GM21390 (cell line): ENCODE measurements at regions not wholly inside any gene's neighbourhood (a gene's known extent, or its start where the extent isn't known, plus 50 kb on each side); places are given as distances from the start of the nearest gene placed in this dataset.

Source experiments
- ATAC-seq: cut with Tn5 transposase; IDR thresholded peaks from one replicate; pipeline ENCODE4 v1.9.1; 2021; ENCODE audit not compliant: unreplicated experiment

DNA sequence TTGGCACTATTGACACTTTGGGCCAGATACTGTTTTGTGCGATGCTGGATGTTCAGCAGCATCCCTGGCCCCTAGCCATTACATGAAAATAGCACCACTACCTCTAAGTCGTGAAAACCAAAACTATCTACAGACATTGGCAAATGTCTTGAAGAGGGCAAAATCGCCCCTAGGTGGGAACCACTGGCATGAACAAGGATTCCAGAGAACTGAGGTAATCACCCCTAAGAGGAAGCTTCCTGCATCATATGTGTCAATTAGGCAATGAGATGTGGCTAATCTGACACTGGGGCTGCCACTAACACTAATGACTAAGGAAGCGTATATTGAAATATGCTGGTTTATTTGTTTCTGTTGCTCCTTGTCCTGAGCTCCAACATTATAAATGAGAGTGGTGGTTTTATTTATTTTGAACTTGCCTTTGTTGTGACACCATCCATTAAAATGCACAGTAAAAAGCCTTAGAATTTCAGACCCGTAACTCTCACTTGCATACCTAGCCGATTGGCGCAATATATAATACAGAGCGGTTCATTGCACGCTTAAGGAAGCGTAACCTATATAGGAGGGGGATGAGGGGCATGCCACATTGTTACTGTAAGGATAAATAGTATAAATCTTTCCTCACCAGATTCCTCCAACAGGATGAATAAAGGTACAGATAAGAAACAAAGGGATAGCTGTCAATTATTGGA is 299.8 kb upstream of the CNTN4 start:
- no peak for ATAC-seq

DNA sequence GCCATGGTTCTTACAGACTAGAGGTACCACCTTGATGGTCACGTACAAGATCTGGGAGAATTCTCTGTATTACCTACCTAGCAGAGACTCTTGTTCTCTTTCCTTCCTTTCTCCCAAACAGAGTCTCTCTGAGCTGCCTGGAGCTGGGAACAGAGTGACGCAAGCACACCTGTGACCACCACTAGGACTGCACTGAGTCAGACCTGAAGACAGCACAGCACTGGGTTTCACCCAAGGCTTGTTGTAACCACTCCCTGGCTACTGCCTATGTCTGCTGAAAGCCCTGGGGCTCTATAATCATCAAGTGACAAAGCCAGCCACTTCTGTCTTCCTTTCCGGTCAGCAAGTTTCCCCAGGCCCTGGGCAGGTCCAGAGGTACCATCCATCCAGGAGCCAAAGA is 293.3 kb upstream of the CNTN4 start:
- no peak for ATAC-seq

DNA sequence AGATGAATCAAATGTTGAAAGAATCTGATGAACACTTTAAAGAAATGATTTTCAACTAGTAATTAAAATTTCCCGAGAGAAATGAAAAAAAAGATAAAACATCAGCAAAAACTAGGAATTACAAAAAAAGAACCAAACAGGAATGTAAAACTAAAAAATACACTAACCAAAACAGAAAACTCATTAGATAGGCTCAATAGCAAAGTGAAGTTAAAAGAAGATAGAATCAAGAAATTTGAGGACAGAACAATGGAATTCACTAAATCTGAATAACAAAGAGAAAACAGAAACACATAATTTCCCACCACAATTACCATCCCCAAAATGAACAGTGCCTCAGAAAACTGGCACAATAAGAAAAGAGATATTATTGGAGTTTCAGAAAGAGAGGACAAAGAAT is 290.1 kb upstream of the CNTN4 start:
- ATAC-seq = no peak

DNA sequence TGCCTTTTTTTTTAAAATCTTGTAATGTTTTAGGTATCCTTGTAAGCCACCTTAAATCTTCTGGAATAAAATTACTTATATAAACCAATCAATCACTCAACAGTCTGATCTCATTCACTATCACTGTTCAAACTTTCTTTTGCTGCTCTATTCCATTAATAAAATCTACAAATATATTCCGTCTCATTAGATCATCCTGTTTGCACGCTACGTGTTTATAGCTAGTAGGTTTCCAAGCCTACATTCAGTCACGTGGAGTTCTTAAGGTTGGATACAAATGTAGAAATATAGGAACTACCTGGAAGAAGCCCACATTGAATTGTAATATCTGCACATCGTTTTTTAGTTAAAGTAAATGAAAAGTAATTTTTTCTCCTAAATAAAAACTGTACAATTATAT is 274.8 kb upstream of the CNTN4 start:
- ATAC-seq = no peak

DNA sequence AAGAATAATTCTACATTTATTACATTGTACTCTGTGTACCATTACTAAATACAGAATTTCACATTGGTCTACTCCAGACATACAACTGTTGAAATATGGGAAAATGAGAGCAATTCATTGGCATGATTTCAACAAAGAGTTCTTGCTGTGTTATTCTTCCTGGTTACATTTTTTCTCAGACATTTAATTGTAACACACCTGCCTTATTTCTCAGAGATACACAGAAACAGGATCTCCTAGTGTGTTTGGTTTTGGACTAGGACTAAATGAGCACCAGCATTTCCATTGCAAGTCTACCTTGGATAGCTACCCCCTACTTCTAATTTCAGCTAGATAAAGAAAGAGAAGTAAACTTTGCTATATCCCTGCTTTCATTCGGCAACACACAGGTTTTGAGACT is 274.3 kb upstream of the CNTN4 start:
- ATAC-seq = no peak

DNA sequence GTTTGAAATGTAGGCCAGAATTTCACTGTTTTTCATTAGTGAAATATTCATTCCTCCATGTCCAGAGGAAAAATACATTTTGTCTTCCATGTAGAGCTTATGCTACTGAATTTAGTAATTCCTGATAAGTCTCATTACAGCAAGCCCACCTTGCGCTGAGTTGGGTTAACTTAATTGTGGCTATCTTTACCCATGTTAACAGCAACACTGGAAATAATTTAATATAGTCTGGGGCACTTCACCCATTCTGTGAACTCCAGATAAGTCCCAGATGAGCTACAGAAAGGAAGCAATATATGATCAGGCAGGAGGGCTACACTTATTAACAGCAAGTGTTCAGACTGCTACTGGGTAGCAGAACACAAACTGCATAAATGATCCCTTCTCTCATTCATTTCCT is 270.1 kb upstream of the CNTN4 start:
- no peak for ATAC-seq

DNA sequence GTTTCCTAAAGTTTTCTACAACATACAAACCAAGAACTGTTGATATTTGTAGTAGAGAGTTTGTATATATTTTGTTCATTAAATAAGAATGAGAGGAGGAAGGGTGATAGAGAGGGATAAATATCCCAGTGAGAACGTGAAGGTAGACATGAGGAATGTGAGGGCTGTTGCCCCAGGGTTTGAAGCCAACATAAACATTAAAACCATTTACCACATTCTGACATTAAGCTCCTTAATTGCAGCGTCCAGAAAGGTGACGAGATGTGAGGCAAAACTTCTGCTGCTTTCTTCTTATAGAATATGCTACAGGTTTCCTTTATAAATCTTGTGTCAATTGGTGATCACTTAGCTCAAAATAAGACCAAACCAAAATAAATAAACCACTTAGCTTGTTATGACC is 267.8 kb upstream of the CNTN4 start:
- no peak for ATAC-seq

DNA sequence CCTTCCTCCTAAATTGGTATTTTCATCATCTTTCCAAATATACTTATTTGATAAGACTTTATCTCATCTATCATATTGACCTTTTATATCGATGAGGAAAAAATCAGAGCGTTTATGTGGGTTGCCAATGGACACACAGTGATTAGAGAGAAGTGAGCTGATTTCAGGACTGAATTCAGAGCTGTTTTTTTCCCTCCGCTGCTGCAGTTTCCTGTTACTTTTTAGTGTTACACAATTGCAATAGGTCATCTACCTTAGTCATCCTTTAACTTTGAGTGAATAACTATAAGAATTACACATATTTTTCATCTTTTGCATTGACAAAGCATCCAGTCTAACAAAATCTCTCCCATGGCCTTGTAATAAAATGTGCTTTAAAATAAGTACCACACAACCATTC is 266.3 kb upstream of the CNTN4 start:
- ATAC-seq = no peak

DNA sequence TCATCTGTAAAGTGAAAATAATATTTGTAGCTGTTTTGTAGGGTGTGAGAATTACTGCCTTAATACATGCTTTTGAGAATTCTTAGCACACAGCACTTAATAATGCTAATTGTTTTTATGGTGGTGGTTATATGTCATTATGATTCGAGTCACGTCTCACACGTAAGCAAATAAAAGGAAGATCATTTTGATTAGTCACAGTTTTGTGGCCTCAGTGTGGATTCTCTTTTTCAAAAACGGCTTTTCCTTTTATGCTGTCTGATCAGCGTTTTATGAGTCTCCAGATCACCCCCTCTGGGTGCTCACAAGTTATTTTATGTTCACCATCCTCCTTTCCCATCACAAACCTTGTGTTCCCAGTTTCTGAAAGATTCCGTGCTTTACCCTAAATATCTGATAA is 255.6 kb upstream of the CNTN4 start:
- ATAC-seq = no peak

DNA sequence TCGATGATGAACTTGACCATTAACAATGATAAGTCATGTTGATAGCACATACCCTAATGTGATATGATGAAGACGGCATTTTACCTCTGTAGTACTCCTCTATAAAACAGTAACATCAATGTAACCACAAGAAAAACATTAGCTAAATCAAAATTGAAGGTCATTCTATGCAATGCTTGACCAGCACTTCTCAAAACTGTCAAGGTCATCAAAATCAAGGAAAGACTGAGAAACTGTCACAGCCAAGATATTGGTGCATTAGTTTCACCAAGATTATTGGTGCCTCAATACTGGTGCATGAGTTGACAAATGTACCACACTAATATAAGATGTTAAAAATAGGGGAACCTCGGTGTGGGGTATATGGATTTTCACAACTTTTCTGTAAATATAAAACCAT is 251.1 kb upstream of the CNTN4 start:
- ATAC-seq = no peak

DNA sequence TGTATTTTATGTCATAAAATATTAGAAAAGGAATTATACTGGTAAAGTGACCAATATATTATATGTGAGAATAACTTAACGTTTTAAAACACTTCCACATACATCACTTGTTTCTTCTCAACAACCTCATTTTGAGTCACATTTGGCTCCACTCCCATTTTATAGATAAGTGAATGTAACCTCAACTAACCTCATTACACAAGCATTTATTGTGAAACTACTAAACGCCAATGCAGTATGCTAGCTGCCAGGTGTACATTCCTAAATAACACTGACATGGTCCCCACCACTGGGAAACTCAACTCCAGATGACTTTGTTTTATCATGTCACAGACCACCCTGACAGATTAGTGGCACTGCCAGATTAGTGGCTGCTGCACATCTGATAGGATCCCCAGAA is 249.7 kb upstream of the CNTN4 start:
- no peak for ATAC-seq

DNA sequence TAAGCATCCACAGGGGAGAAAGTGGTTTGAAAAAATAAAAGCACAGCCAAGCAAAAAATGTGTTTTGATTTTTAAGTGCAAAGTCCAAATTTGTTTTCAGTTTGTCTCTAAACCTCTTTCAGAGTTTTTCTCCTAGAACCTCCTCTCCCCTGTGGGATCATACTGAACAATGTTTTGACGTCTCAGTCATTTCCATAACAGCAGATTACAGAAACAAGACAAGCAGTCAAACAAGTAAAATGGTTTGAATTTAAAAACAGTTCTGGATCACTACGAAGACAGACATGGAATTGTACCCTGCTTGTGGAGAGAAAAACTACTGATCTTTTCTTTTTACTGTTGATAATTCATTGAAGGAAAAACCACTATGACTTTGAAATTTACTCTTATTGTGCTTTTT is 245.7 kb upstream of the CNTN4 start:
- ATAC-seq = no peak

DNA sequence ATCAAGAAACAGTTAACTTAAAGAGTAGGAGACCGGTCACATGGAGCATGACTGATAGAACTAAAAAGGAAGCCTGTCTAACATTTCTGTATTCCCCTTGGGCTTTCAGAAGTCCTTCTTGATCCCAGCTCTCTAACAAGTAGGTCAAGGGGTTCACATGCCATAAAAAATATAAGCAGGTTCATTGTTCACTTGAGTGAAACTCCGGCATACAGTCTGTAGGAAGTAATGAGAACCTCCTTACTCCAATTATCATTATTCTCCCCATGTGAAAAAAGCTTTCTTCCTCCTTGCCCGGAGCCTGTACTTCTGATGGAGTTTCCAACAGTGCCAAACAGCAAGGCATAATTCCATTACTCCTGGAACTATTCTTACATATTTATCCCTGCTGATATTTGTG is 242.8 kb upstream of the CNTN4 start:
- ATAC-seq = no peak

DNA sequence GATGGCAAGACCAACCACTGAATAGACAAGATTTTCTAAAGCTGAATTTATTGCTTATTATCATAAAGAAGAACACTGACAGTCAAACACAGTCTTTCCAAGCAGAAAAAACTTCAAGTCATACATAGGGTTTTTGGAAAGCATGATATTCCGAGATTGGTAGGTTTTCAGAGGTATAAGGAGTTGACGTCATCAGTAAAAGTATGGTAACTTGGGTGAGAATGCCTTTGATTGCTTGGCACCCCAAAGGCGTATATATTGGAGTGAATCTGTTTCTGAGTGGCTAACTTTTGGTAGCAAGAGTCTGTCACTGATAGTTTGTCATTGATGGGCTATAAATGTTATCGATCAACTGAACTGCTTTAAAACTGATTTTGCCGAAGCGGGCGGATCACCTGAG is 227.9 kb upstream of the CNTN4 start:
- ATAC-seq = no peak

DNA sequence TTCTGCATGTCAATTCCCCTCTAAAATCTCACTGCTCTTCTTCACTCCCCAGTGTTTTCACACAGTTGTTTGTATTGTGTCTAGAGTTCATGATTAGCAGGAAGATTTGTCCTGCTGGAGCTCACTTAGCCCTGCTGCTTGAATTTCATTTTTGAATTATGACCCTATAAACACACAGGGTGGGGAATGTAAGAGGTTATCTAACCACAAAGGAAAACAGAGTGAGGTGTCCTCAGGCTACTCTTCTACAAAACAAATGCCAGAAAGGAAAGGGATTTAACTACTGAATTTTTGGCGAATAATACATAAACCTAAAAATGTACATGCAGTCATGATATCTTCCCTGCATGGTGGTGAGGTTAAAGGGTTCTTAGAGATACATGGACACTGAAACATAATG is 215.1 kb upstream of the CNTN4 start:
- ATAC-seq = no peak

DNA sequence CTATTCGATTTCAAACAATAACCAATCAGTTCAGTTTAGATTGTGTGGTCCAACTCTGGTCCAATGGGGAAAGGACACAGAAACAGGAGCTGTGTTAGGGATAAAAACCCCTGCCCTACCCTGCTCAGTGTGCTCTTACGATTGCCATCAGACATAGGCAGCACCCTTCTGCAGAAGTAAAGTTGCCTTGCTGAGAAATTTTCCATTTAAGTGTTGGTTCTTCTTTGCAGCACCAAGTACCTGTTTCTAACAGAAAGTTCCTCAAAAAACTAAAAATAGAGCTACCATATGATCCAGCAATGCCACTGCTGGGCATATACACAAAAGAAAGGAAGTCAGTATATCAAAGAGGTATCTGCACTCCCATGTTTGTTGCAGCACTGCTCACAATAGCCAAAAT is 206.2 kb upstream of the CNTN4 start:
- ATAC-seq = no peak

DNA sequence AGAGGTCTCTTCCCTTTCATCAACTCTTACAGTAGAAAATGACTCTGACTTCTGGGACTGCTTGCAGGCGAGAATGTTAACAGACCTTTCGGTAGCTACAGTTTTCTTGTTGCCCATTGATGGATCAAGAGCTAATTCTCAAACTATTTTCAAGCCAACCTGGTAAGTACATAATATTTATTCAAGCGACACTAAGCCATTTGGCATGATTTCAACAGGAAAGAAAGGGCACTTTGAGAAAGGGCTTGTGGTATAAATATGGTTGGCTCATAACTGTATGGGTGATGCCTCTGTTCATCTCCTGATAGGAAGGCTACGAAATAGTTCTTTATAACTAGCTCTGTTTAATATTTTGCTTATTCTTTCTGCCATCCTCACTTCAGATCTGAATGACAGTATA is 196.2 kb upstream of the CNTN4 start:
- ATAC-seq = no peak

DNA sequence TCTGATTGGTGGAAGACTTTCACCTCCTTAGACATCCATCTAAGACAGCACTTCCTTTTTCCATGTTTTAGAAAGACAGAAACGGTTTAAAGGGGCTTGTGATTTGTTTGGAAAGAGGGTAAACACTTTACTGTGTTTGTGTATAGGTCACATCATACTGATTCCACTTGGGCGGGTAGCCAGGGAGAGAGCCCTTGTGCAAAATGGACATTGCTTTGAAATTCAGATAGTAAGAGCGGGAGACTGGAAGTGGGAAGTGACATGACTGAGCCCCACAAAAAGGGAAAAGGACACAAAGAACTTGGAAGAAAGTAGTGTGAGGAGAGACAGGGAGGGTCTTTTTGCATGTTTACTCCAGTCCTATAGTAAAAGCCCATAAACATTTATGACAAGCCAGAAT is 195.6 kb upstream of the CNTN4 start:
- ATAC-seq = no peak

DNA sequence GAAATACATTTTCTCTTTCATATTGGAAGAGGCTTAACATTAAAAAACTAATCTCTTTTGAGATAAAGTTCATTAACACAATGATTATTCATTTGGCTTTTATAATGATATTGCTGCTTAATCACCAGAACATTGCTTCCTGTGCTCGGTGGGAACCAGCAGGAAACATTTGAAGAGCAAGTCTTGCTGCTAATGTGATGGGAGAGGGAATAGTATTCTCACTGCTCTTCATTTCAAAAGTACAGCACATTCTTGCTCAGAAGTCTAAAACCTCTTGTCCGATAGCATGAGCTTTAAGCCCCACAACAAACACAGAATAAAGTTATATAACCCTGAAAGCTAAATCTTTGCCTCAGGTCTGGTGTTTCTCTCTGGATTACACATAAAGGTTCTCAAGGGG is 190.8 kb upstream of the CNTN4 start:
- ATAC-seq = no peak

DNA sequence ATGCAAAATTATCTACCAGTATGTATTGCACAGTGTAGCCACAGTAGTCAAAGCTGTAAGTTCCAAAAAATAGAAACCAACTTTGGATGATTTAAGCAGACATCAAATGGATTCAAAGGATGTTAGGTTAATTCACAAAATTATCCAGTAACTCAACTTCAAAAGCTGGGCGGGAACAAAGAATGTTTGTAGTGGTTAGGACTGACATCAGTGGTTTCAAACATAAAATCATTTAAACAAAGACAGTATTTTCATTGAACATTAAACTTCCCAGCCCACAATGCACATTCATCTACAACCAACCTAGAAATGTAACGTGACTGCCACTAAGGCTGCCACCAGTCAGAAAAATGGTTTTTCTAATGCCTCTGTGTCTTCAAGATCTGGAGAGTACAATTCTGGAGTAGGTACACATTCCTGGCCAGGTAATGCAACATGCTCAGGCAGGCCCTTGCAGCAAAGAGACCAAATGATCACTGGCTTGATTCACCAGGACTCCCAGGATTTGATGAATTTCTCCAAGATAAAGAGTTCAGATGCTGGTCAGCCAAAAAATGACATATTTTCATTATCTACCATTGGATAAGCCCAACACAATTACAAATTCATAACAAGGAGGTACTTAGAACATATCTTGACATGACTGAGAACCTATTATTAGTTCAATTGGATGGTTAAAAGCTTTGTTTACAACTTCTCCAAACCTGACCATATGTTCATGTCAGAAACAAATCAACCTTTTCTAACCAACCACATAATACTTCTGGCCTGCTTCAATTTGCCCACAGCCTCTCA is 189.8 kb upstream of the CNTN4 start:
- no peak for ATAC-seq

DNA sequence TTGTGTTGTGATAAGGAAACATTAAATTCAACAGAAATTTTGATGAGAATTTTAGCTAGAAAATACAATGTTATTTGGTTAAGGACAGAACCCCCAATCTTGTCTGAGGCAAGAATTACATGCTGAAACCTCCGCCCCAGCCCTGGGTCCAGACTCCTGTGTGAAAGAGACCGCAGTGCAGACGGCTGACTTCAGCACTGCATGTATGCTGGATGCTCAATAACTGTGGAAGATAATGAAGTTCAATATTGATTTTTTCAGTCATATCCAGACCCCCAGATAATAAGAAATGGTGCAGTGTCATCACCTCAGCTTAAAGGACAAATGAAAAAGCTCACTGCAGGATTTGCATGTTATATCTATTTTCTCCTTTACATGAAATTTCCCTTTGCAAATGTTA is 188.3 kb upstream of the CNTN4 start:
- no peak for ATAC-seq

DNA sequence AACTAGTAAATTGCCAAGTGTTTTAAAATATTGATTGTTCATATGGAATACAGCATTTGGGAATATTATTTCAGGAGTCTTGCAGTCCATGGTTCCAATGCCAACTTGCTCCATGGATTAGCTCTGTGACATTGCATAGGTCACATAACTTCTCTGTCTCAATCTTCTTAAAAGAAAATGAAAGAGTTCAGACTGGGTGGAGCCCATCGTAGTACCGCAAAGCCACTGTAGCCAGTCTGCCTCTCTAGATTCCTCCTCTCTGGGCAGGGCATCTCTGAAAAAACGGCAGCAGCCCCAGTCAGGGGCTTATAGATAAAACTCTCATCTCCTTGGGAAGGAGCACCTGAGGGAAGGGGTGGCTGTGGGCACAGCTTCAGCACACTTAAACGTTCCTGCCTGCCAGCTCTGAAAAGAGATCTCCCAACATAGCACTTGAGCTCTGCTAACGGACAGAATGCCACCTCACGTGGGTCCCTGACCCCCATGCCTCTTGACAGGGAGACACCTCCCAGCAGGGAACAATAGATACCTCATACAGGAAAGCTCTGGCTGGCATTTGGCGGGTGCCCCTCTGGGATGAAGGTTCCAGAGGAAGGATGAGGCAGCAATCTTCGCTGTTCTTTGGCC is 168.8 kb upstream of the CNTN4 start:
- ATAC-seq = no peak
